GM21717 (cell line): ENCODE measurements at regions not wholly inside any gene's neighbourhood (a gene's known extent, or its start where the extent isn't known, plus 50 kb on each side); places are given as distances from the start of the nearest gene placed in this dataset.
A peak's percentile ranks its signal among the peaks of the same experiment; 100 is the strongest.

Source experiments
- ATAC-seq: cut with Tn5 transposase; IDR thresholded peaks from one replicate; pipeline ENCODE4 v1.9.1; 2021; ENCODE audit warnings: mild to moderate bottlenecking, moderate library complexity; ENCODE audit not compliant: unreplicated experiment

GRCh38 chr3:70421506-70421905 lies 109.1 kb upstream of the MDFIC2 start:
- no peak for ATAC-seq

GRCh38 chr3:70409018-70409417 lies 96.6 kb upstream of the MDFIC2 start:
- no peak for ATAC-seq

- ATAC-seq = peak; percentile 87
These were observed 87.8 kb upstream of the MDFIC2 start for GRCh38 chr3:70400194-70400593.

- no peak for ATAC-seq
These were observed 81.6 kb upstream of the MDFIC2 start for GRCh38 chr3:70393881-70394612.

GRCh38 chr3:70392227-70392626 lies 79.8 kb upstream of the MDFIC2 start:
- no peak for ATAC-seq

GRCh38 chr3:70387889-70388288 lies 75.5 kb upstream of the MDFIC2 start:
- no peak for ATAC-seq

GRCh38 chr3:70386846-70387245 lies 74.4 kb upstream of the MDFIC2 start:
- ATAC-seq = no peak

GRCh38 chr3:70386043-70386442 lies 73.6 kb upstream of the MDFIC2 start:
- no peak for ATAC-seq

- ATAC-seq = peak; percentile 98
These were observed 71.0 kb upstream of the MDFIC2 start for GRCh38 chr3:70383360-70383831.

- no peak for ATAC-seq
These were observed 61.7 kb upstream of the MDFIC2 start for GRCh38 chr3:70374179-70374578.
